ENCODE measurements at regions not wholly inside any gene's neighbourhood (a gene's known extent, or its start where the extent isn't known, plus 50 kb on each side); places are given as distances from the start of the nearest gene placed in this dataset.
"Not testable (repeated sequence)": the region's sequence is repeated elsewhere in the genome, so short reads cannot be mapped to it uniquely, and the experiment has no call there.

- DNase-seq = no peak
Observed at GRCh38 chr12:67716817-67717216, 68.3 kb downstream of the DYRK2 start.

- not testable (repeated sequence) for DNase-seq
Observed at GRCh38 chr12:67719303-67719702, 70.8 kb downstream of the DYRK2 start.

GRCh38 chr12:67720351-67720856 lies 71.9 kb downstream of the DYRK2 start:
- DNase-seq = no peak

GRCh38 chr12:67721248-67721647 lies 72.7 kb downstream of the DYRK2 start:
- DNase-seq = no peak

- no peak for DNase-seq
Observed at GRCh38 chr12:67722296-67722695, 73.8 kb downstream of the DYRK2 start.

GRCh38 chr12:67726868-67727267 lies 78.3 kb downstream of the DYRK2 start:
- no peak for DNase-seq

- DNase-seq = no peak
Observed at GRCh38 chr12:67727702-67728666, 79.4 kb downstream of the DYRK2 start.

- DNase-seq = no peak
Observed at GRCh38 chr12:67732857-67733256, 84.3 kb downstream of the DYRK2 start.

- DNase-seq = no peak
Observed at GRCh38 chr12:67735868-67736267, 87.3 kb downstream of the DYRK2 start.

GRCh38 chr12:67740711-67741110 lies 92.2 kb downstream of the DYRK2 start:
- no peak for DNase-seq

- no peak for DNase-seq
Observed at GRCh38 chr12:67741270-67741669, 92.7 kb downstream of the DYRK2 start.

GRCh38 chr12:67742461-67742860 lies 93.9 kb downstream of the DYRK2 start:
- no peak for DNase-seq

- no peak for DNase-seq
Observed at GRCh38 chr12:67747869-67748742, 99.6 kb downstream of the DYRK2 start.

- no peak for DNase-seq
Observed at GRCh38 chr12:67748743-67749040, 100.1 kb downstream of the DYRK2 start.

- no peak for DNase-seq
Observed at GRCh38 chr12:67750513-67751183, 102.1 kb downstream of the DYRK2 start.

- DNase-seq = no peak
Observed at GRCh38 chr12:67751381-67751928, 102.9 kb downstream of the DYRK2 start.

- no peak for DNase-seq
Observed at GRCh38 chr12:67752226-67752732, 103.7 kb downstream of the DYRK2 start.

- no peak for DNase-seq
Observed at GRCh38 chr12:67754933-67755697, 106.6 kb downstream of the DYRK2 start.

GRCh38 chr12:67757651-67758050 lies 109.1 kb downstream of the DYRK2 start:
- DNase-seq = no peak

GRCh38 chr12:67758119-67758518 lies 109.6 kb downstream of the DYRK2 start:
- no peak for DNase-seq

GRCh38 chr12:67758521-67758920 lies 110.0 kb downstream of the DYRK2 start:
- no peak for DNase-seq

GRCh38 chr12:67759829-67760228 lies 111.3 kb downstream of the DYRK2 start:
- DNase-seq = no peak
